HEK293 (cell line): ENCODE measurements at regions not wholly inside any gene's neighbourhood (a gene's known extent, or its start where the extent isn't known, plus 50 kb on each side); places are given as distances from the start of the nearest gene placed in this dataset.
"Not testable (repeated sequence)": the region's sequence is repeated elsewhere in the genome, so short reads cannot be mapped to it uniquely, and the experiment has no call there.

Source experiments
- CTCF ChIP-seq: fragments of 450-650 bp; formaldehyde crosslinking; IDR thresholded peaks from 2 replicates; pipeline ENCODE4 v1.5.1; 2016; ENCODE audit warnings: missing biosample characterization, missing genetic modification characterization
- HOXA7 ChIP-seq: sonication (generic); formaldehyde crosslinking; IDR thresholded peaks from 2 replicates; pipeline ENCODE4 v1.8.1; 2022; ENCODE audit warnings: missing genetic modification reagents, borderline replicate concordance
- TSHZ1 ChIP-seq: fragments of 450-650 bp; formaldehyde crosslinking; IDR thresholded peaks from 2 replicates; pipeline ENCODE4 v1.5.1; 2016; ENCODE audit warnings: missing biosample characterization, missing genetic modification characterization, borderline replicate concordance
- ZNF292 ChIP-seq: fragments of 450-650 bp; formaldehyde crosslinking; IDR thresholded peaks from 2 replicates; pipeline ENCODE4 v1.5.1; 2016; ENCODE audit warnings: low read depth, missing biosample characterization, missing genetic modification characterization, borderline replicate concordance

- TF ChIP-seq HOXA7 (CRISPR knock-in tag); CTCF (tag by site-specific recombination); TSHZ1 (tag by site-specific recombination); ZNF292 (tag by site-specific recombination): not testable (repeated sequence)
Measured at GRCh38 chr14:105691321-105692109, 165.1 kb downstream of the TMEM121 start.
